Caco-2 (cell line): ENCODE measurements at regions not wholly inside any gene's neighbourhood (a gene's known extent, or its start where the extent isn't known, plus 50 kb on each side); places are given as distances from the start of the nearest gene placed in this dataset.

ENCODE experiments used
- BruUV-seq: library from RNA; stranded (reverse); fragments of 400-500 nt; replicated peaks from 2 replicates; lab custom pipeline; 2021; lab: Mats Ljungman, UMichigan
- CTCF ChIA-PET: fragments of 300-600 bp; sonication (Branson Sonifier 250); formaldehyde crosslinking; loops from one replicate; lab custom pipeline; 2022; ENCODE audit warnings: antibody characterized with exemption; lab: Charles Lee
- POLR2A ChIA-PET: fragments of 300-600 bp; sonication (Branson Sonifier 250); formaldehyde crosslinking; loops from one replicate; lab custom pipeline; 2022; ENCODE audit warnings: antibody characterized with exemption; lab: Charles Lee
- DNase-seq, 2 experiments: peaks; one replicate each; pipeline versions ENCODE4 v3.0.0 to v3.0.0-alpha.2; 2020 to 2022
- H3K27me3 ChIP-seq: replicated peaks from 2 replicates; pipeline ENCODE4 v1.6.0; 2011; ENCODE audit warnings: low read length; ENCODE audit not compliant: control insufficient read depth, insufficient read depth
- H3K36me3 ChIP-seq: 2 replicates; pipeline ENCODE4 v1.5.1; 2011; ENCODE audit warnings: low read length; ENCODE audit not compliant: control insufficient read depth, insufficient read depth
- H3K4me1 ChIP-seq: fragments of 250-450 bp; sonication (Bioruptor Pico); 2 replicates; pipeline ENCODE4 v1.5.1; 2020; ENCODE audit warnings: mild to moderate bottlenecking
- H3K4me3 ChIP-seq: 2 replicates; pipeline ENCODE4 v1.5.1; 2011; ENCODE audit warnings: low read depth, mild to moderate bottlenecking, control low read depth, low read length
- H3K9me3 ChIP-seq: fragments of 250-450 bp; sonication (Bioruptor Pico); 2 replicates; pipeline ENCODE4 v1.5.1; 2020; ENCODE audit warnings: mild to moderate bottlenecking, moderate library complexity
- H3K27ac Mint-ChIP-seq: one replicate; pipeline ENCODE4 v1.8.0; 2022; ENCODE audit warnings: mixed read lengths; ENCODE audit not compliant: unreplicated experiment
- H3K27me3 Mint-ChIP-seq: one replicate; pipeline ENCODE4 v1.8.0; 2022; ENCODE audit warnings: mixed read lengths; ENCODE audit not compliant: insufficient read depth, unreplicated experiment
- H3K36me3 Mint-ChIP-seq: one replicate; pipeline ENCODE4 v1.8.0; 2022; ENCODE audit warnings: mild to moderate bottlenecking, mixed read lengths; ENCODE audit not compliant: insufficient read depth, unreplicated experiment
- H3K4me1 Mint-ChIP-seq: one replicate; pipeline ENCODE4 v1.8.0; 2022; ENCODE audit warnings: low read depth, mixed read lengths; ENCODE audit not compliant: unreplicated experiment
- H3K4me3 Mint-ChIP-seq: one replicate; pipeline ENCODE4 v1.8.0; 2022; ENCODE audit warnings: mild to moderate bottlenecking, moderate library complexity, mixed read lengths; ENCODE audit not compliant: unreplicated experiment
- H3K9me3 Mint-ChIP-seq: one replicate; pipeline ENCODE4 v1.8.0; 2022; ENCODE audit warnings: mixed read lengths; ENCODE audit not compliant: unreplicated experiment
- intact Hi-C: fragments of 100-400 bp; cut with micrococcal nuclease; formaldehyde crosslinking; loops from one replicate; pipeline ENCODE4 v1.10.0; 2022; ENCODE audit not compliant: unreplicated experiment
- TF ChIP-seq, protein P1 (sequence below), 2 experiments: fragments of 200-600 bp in 1 of 2; IDR thresholded peaks; 1 replicate in 1 of 2; 2 replicates in 1 of 2; pipeline versions ENCODE4 v1.5.1 to v1.8.0; 2011 to 2022; ENCODE audit warnings: antibody characterized with exemption in 1 of 2, control low read depth in 1 of 2, inconsistent platforms in 1 of 2, low read depth in 1 of 2, low read length in 1 of 2, mild to moderate bottlenecking in 1 of 2, moderate library complexity in 1 of 2; ENCODE audit not compliant: insufficient read depth in 1 of 2, severe bottlenecking in 1 of 2, unreplicated experiment in 1 of 2

DNA sequence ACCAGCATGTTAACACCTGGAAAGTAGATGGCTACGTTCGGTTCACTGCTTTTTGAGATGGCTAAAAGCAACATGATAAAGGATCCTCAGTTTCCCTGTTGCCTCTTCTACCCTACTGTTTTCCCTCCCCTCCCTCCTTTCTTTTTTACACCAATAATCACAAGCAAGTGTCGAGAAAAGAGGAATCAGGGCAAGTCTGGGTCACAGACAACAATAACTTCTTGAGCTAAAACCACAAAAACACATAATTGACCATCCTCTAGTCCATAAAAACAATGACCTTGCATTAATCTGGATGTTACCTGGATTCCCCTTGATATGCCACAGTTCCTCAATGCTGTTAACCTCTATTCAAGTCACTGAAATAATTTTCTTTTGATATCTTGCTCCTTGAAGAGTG lies 736.6 kb upstream of the GCFC2 start:
- TF ChIP-seq, protein P1, sequence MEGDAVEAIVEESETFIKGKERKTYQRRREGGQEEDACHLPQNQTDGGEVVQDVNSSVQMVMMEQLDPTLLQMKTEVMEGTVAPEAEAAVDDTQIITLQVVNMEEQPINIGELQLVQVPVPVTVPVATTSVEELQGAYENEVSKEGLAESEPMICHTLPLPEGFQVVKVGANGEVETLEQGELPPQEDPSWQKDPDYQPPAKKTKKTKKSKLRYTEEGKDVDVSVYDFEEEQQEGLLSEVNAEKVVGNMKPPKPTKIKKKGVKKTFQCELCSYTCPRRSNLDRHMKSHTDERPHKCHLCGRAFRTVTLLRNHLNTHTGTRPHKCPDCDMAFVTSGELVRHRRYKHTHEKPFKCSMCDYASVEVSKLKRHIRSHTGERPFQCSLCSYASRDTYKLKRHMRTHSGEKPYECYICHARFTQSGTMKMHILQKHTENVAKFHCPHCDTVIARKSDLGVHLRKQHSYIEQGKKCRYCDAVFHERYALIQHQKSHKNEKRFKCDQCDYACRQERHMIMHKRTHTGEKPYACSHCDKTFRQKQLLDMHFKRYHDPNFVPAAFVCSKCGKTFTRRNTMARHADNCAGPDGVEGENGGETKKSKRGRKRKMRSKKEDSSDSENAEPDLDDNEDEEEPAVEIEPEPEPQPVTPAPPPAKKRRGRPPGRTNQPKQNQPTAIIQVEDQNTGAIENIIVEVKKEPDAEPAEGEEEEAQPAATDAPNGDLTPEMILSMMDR (IDR thresholded peaks at IDR 0.05; ENCODE audit: insufficient read depth in 1 of 2, low read depth in 1 of 2, low read length in 1 of 2, severe bottlenecking in 1 of 2, unreplicated experiment in 1 of 2), result no peak
- ChIA-PET POLR2A (no interaction called here), CTCF (no interaction called here)
- Histone ChIP-seq H3K9me3 (no peaks in the 10 kb centered on the region), H3K36me3 (no peaks in the 10 kb centered on the region), H3K4me1 (no peaks in the 10 kb centered on the region), H3K27me3 (no peaks in the 10 kb centered on the region), H3K4me3 (no peak overlapping the region)
- intact Hi-C loops, result no loop called here
- peaks cover 4% of the 10 kb centered on the region for H3K27me3 Mint-ChIP-seq
- BruUV-seq, result no TSS peak
- H3K36me3 Mint-ChIP-seq, result no peaks in the 10 kb centered on the region
- no peaks in the 10 kb centered on the region for H3K4me1 Mint-ChIP-seq
- no peak for DNase-seq
- no peak overlapping the region for H3K27ac Mint-ChIP-seq
- H3K9me3 Mint-ChIP-seq, result no peaks in the 10 kb centered on the region
- H3K4me3 Mint-ChIP-seq, result no peak overlapping the region

DNA sequence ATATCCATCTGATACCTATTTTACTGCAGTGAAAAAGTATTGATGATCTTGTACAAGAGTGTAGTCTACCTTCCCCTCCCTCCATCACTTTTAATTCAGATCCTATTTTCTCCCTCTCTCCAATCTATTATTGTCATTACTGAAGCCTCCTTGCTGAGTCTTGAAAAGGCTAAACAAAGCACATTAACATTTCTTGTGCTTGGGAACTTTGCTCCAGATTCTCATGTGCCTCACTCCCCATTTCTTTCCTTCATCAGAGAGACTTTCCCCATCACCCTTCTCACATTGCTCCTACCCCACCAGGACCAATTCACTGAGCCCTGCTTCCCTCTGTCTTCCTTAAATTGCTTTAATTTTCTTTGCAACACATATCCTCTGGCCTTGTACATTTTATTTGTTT lies 736.2 kb upstream of the GCFC2 start:
- H3K4me1 ChIP-seq, result no peaks in the 10 kb centered on the region
- H3K9me3 ChIP-seq, result no peaks in the 10 kb centered on the region
- ChIA-PET CTCF (no interaction called here), POLR2A (no interaction called here)
- TF ChIP-seq, protein P1 (IDR thresholded peaks at IDR 0.05; ENCODE audit: insufficient read depth in 1 of 2, low read depth in 1 of 2, low read length in 1 of 2, severe bottlenecking in 1 of 2, unreplicated experiment in 1 of 2), result no peak
- Mint-ChIP-seq H3K36me3 (no peaks in the 10 kb centered on the region), H3K27me3 (peaks cover 4% of the 10 kb centered on the region), H3K9me3 (no peaks in the 10 kb centered on the region), H3K4me1 (no peaks in the 10 kb centered on the region), H3K4me3 (no peak overlapping the region), H3K27ac (no peak overlapping the region)
- H3K27me3 ChIP-seq, result no peaks in the 10 kb centered on the region
- intact Hi-C loops, result no loop called here
- DNase-seq, result no peak
- no peaks in the 10 kb centered on the region for H3K36me3 ChIP-seq
- BruUV-seq, result no TSS peak
- H3K4me3 ChIP-seq, result no peak overlapping the region

DNA sequence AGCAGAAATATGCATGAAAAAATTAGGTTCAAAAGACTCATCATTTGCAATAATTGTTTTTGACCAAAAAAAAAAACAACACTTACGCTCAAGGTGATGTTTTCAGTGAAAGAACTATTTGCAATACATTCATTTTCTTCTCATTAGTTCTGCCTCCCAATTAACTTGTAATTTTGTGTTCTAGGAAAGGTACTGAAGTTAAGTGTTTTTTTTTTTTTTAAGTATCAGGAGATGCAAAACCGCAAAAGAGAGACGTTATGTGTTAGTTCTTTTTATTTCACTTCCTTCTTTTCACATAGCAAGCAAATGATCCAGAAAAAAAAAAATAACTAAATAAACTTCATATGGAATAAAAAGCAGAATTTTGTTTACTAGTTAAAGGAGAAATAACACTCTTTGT lies 735.2 kb upstream of the GCFC2 start:
- no TSS peak for BruUV-seq
- ChIA-PET CTCF (no interaction called here), POLR2A (no interaction called here)
- no peaks in the 10 kb centered on the region for H3K4me1 ChIP-seq
- Mint-ChIP-seq H3K4me1 (no peaks in the 10 kb centered on the region), H3K9me3 (no peaks in the 10 kb centered on the region), H3K27ac (no peak overlapping the region), H3K36me3 (no peaks in the 10 kb centered on the region), H3K27me3 (peaks cover 4% of the 10 kb centered on the region), H3K4me3 (no peak overlapping the region)
- TF ChIP-seq, protein P1 (IDR thresholded peaks at IDR 0.05; ENCODE audit: insufficient read depth in 1 of 2, low read depth in 1 of 2, low read length in 1 of 2, severe bottlenecking in 1 of 2, unreplicated experiment in 1 of 2), result no peak
- intact Hi-C loops, result no loop called here
- DNase-seq, result no peak
- H3K4me3 ChIP-seq, result no peak overlapping the region
- H3K9me3 ChIP-seq, result no peaks in the 10 kb centered on the region
- H3K27me3 ChIP-seq, result no peaks in the 10 kb centered on the region
- H3K36me3 ChIP-seq, result no peaks in the 10 kb centered on the region
